B cell (primary cell): ENCODE measurements at regions not wholly inside any gene's neighbourhood (a gene's known extent, or its start where the extent isn't known, plus 50 kb on each side); places are given as distances from the start of the nearest gene placed in this dataset.
"Not testable (repeated sequence)": the region's sequence is repeated elsewhere in the genome, so short reads cannot be mapped to it uniquely, and the experiment has no call there.

Experiments used
- CTCF ChIP-seq: fragments of 200-600 bp; IDR thresholded peaks from one replicate; pipeline ENCODE4 v1.8.0; 2022; ENCODE audit warnings: antibody characterized with exemption, mild to moderate bottlenecking
- EZH2 ChIP-seq: IDR thresholded peaks from 2 replicates; pipeline ENCODE4 v1.6.1; 2012; ENCODE audit warnings: borderline replicate concordance, low read depth, mild to moderate bottlenecking, moderate library complexity, low read length; ENCODE audit not compliant: insufficient read depth, poor library complexity, severe bottlenecking

DNA sequence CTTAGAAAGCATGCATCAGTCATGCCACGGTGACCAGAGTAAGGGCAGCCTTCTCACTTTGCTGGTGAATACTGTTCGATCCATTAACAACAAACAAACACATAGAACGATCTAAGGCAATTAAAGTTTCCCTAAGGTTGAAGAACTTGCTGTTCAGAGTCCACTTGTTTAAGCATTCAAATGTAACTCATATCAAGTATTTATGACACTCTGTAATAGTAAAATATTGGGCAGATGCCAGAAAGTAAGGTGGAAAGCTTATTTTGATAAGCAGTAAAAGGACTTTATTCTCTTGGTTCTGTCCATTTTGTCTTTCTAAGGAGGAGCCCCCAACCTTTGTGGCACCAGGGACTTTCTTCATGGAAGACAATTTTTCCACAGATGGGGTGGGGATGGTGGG, 64.9 kb downstream of the KLRB1 start:
- not testable (repeated sequence) for TF ChIP-seq CTCF, EZH2
